SIG-M5 treated with dmso at 0.1 percent for 504 hours (cell line): ENCODE measurements at regions not wholly inside any gene's neighbourhood (a gene's known extent, or its start where the extent isn't known, plus 50 kb on each side); places are given as distances from the start of the nearest gene placed in this dataset.
"Not testable (repeated sequence)": the region's sequence is repeated elsewhere in the genome, so short reads cannot be mapped to it uniquely, and the experiment has no call there.

ENCODE experiments used
- DNase-seq: peaks from one replicate; lab custom pipeline; 2025; ENCODE audit not compliant: unreplicated experiment; lab: John Stamatoyannopoulos, UW

DNA sequence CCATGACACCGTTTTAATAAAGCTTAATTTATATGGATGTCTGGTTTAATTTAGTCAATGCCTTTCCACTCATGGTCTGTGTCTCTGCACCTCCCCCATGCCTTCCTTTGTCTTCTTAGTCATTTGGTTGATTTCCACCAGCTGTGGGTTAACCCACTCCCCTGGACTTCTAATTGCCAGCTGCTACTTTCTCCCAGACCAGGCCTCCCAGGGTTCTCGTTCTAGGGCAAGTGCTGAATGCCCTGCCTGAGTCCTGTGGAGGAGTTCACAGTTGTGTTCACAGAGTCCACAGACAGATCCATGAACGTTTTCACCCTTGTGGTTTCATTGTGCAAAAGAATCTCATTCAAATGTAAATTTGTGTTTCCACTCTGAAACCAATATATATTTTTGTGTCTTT is 243.4 kb downstream of the NUF2 start:
- DNase-seq: no peak

- no peak for DNase-seq
Measured at GRCh38 chr1:163570071-163570470, 248.3 kb downstream of the NUF2 start.

GRCh38 chr1:163571950-163572349 is 250.2 kb downstream of the NUF2 start:
- DNase-seq: no peak

- no peak for DNase-seq
Measured at GRCh38 chr1:163574119-163574518, 252.4 kb downstream of the NUF2 start.

DNA sequence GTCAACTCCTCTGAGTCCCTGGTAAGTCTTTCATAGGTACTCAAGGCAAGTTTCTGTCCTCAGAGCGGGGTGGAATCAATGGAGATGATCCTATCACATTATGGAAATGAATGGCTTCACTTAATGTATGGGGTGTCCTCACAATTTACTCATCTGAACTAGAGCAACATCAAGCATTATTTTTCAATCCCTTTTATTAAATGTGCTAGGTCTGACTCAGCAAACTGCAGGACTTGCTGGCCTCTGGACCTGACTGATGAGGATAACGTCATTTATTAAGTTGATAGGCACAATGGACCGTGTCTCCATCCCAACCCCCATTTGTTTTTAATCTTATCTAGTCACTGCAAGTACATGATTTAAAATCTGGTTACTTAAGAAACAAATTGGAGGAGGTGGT is 259.2 kb downstream of the NUF2 start:
- DNase-seq: no peak

DNA sequence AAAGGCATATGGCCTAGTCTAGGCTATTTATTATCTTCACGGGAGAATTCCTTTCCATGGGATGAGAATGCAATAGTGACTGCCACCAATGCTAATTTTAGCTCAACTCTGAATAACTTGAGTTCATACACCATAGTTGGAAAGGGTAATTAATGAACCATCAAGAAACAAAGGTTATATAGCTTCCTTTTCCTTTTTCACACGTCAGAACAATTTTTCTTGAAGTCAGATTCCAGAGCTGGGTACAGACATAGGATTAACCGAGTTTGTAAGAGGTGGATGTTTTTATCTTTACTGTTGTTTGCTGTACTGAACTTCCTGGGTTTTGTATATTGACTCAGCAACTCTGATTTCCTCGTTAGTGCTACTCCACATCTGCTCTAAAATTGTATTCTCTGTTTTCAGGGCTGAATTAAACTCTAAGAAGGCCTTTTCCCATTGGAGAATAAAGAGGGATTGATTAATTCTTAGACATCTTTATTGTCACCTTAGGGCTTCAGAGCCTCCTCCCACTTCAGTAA is 262.0 kb downstream of the NUF2 start:
- DNase-seq: no peak

DNA sequence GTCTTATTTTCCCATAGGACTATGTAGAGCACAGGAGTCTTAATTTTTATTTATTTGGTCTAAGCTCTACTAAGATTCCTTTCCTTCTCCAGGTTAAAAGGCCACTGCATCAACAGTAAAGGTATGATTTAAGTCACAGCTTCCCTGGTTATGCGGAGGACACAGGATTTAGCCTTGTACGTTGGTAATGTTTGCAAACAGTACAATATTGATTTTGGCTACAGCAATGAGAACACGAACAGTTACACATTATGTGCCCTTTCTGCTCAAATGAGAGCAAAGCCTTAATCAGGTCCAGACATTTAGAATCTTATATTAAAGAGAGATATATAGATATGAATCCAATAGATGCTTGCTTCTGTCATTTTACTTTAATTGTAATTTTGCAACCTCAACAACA is 264.0 kb downstream of the NUF2 start:
- DNase-seq: no peak

DNA sequence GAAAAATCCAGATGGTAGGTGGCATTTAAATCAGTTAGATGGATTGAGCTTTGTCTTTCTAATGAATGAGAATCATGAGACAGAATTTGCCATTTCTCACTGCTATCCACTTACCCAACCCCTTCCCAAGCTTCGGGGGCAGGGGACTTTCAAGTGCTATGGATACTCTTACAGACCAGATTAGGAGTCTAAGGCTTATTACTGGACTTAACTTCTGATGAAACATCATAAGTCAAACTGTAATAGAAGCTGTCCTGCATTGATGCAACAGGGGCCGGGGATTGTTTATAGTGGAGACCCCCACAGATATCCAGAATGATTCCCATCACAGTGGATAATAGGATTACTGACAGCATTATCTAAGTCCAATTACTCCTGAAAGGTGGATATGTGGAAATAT is 267.0 kb downstream of the NUF2 start:
- no peak for DNase-seq

DNA sequence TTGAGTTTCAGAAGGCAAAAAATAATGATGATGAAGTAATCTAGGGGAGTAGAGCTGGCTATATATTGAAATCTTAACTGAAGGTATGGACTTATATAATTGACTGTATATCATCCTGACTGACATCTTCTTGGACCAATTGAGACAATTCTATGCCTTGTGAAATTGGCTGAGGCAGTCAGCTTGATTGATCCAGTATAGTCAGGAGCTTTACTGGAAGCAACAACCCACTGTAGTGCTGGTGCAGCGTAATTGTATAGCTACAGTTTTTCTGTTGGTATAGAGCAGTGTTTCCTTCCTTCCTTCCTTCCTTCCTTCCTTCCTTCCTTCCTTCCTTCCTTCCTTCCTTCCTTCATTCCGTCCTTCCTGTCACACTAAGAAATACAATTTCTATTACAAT is 268.0 kb downstream of the NUF2 start:
- DNase-seq: no peak

GRCh38 chr1:163591131-163591530 is 269.4 kb downstream of the NUF2 start:
- DNase-seq: not testable (repeated sequence)

GRCh38 chr1:163592623-163593022 is 270.9 kb downstream of the NUF2 start:
- DNase-seq: not testable (repeated sequence)

GRCh38 chr1:163596106-163596505 is 274.4 kb downstream of the NUF2 start:
- DNase-seq: not testable (repeated sequence)

DNA sequence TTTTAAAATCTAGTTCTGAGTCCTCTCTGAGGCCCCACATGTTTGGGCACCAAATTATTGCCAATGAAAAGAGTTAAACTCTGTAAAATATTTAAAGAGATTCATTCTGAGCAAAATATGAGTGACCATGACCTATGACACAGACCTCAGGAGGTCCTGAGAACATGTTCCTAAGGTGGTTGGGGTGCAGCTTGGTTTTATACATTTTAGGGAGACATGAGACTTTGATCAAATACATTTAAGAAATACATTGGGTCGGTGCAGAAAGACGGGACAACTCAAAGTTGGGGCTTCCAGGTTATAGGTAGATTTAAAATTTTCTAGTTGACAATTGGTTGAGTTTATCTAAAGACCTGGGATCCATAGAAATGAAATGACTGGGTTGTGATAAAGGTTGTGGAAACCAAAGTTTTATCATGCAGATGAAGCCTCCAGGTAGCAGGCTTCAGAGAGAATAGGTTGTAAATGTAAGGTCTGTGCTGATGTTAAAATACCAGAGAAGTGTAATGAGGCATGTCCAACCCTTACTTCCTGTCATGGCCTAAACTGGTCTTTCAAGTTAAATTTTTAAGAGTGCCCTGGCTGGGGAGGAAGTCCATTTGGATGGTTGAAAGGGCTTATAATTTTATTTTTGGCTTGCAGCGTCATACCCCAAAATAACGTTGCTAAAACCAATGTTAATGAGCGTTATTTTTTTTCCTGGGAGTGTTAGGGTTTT is 274.9 kb downstream of the NUF2 start:
- DNase-seq: no peak

- no peak for DNase-seq
Measured at GRCh38 chr1:163604321-163604720, 282.6 kb downstream of the NUF2 start.

GRCh38 chr1:163604896-163605295 is 283.1 kb downstream of the NUF2 start:
- DNase-seq: no peak

DNA sequence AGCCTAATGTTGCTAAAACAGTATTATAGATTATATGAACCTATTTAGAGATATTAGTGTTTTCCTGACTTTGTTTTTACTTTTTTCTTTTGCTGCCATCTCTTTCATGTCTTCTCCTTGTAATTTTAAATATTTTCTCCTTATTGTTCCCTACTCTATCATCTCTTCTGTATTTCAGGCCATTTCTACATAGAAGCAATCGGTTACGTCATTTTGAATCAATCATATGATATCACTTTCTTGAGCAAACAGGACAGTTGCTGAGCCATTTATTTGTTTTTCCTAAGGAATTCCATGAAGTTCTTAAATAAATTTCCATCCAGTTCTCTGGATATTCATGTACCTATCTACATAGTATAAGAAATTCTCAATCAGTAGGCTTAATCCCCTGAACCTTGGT is 287.2 kb downstream of the NUF2 start:
- DNase-seq: no peak

GRCh38 chr1:163609858-163610257 is 288.1 kb downstream of the NUF2 start:
- DNase-seq: no peak

- DNase-seq: no peak
Measured at GRCh38 chr1:163610486-163610885, 288.7 kb downstream of the NUF2 start.

DNA sequence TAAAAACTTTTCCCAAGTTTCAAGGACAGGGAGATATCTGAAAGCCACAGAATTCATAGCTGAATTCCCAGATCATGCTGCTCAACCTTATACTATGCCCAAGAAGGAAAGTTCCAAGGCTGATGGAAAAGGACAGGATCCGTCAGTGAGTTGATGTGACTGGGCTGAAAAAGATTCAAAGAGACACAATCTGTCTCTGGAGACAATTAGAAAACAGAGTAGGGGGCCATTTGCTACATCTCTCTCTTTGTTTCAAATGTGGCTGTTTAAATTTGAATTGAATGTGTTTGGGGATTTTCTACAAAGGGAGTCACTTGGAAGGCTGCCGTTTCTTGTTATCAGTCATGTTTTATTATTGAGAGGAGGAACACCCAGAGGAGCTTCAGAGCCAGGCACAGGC is 292.6 kb downstream of the NUF2 start:
- DNase-seq: no peak

- no peak for DNase-seq
Measured at GRCh38 chr1:163628034-163628773, 306.4 kb downstream of the NUF2 start.

GRCh38 chr1:163632269-163632668 is 310.5 kb downstream of the NUF2 start:
- no peak for DNase-seq

DNA sequence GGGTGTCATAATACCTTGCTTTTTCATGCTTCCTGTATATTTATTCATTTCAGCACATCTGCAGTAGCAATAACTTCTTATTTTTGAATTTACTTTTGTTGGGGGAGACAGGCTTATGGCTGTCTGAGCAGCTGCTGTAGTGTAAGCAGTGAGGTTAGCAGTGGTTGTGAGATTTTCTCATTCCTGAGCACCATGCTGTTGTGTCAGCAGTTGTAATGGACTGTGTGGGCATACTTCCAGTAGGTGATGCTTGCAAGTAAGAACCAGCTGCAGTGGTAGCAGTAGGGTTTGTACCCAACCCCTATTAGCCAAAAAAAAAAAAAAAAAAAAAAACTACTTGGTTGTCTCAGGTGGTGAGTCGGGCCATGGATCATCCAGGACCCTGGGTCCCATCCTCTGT is 311.6 kb downstream of the NUF2 start:
- no peak for DNase-seq
